Common myeloid progenitor, CD34-positive (primary cell): ENCODE measurements at regions not wholly inside any gene's neighbourhood (a gene's known extent, or its start where the extent isn't known, plus 50 kb on each side); places are given as distances from the start of the nearest gene placed in this dataset.

Experiments
- CTCF ChIA-PET: fragments of 350-600 bp; sonication (Branson Sonifier 250); formaldehyde crosslinking; loops from one replicate; lab custom pipeline; 2021; ENCODE audit warnings: antibody characterized with exemption; lab: Charles Lee
- POLR2A ChIA-PET: fragments of 350-600 bp; sonication (Branson Sonifier 250); formaldehyde crosslinking; loops from one replicate; lab custom pipeline; 2021; ENCODE audit warnings: antibody characterized with exemption; lab: Charles Lee
- DNase-seq, 3 donors: peaks; one replicate each; pipeline versions ENCODE4 v3.0.0 to v3.0.0-alpha.2; 2013
- H3K27ac ChIP-seq, 2 experiments: 1 replicate in 1 of 2; 2 replicates in 1 of 2; pipeline ENCODE4 v1.7.0; 2013; ENCODE audit warnings: inconsistent platforms in 2 of 2, low read length in 2 of 2, mild to moderate bottlenecking in 2 of 2, low read depth in 1 of 2, moderate library complexity in 1 of 2; ENCODE audit not compliant: severe bottlenecking in 2 of 2, insufficient read depth in 1 of 2, poor library complexity in 1 of 2
- H3K27me3 ChIP-seq, 5 experiments: replicated peaks in 2 of 5; 1 replicate in 3 of 5; 2 replicates in 2 of 5; pipeline versions ENCODE4 v1.6.1 to v1.7.0; 2013; ENCODE audit warnings: low read length in 4 of 5, mild to moderate bottlenecking in 2 of 5, moderate library complexity in 2 of 5, inconsistent platforms in 1 of 5; ENCODE audit not compliant: insufficient read depth in 5 of 5, control insufficient read depth in 4 of 5
- H3K36me3 ChIP-seq, 4 experiments: 1 replicate in 2 of 4; 2 replicates in 2 of 4; pipeline versions ENCODE4 v1.6.1 to v1.7.0; 2013; ENCODE audit warnings: low read length in 3 of 4, control low read depth in 1 of 4, mild to moderate bottlenecking in 1 of 4; ENCODE audit not compliant: control insufficient read depth in 4 of 4, insufficient read depth in 4 of 4
- H3K4me1 ChIP-seq, 4 experiments: 1 replicate in 3 of 4; 2 replicates in 1 of 4; pipeline versions ENCODE4 v1.6.1 to v1.7.1; 2013; ENCODE audit warnings: low read length in 3 of 4, mild to moderate bottlenecking in 3 of 4, control low read depth in 1 of 4, inconsistent platforms in 1 of 4, moderate library complexity in 1 of 4; ENCODE audit not compliant: control insufficient read depth in 4 of 4, insufficient read depth in 4 of 4; ENCODE audit errors: control extremely low read depth in 1 of 4
- H3K4me3 ChIP-seq, 7 experiments: 1 replicate in 4 of 7; 2 replicates in 3 of 7; pipeline versions ENCODE4 v1.5.1 to v1.7.0; 2013; ENCODE audit warnings: mild to moderate bottlenecking in 7 of 7, low read length in 6 of 7, moderate library complexity in 6 of 7, inconsistent platforms in 2 of 7, low read depth in 2 of 7, control low read depth in 1 of 7; ENCODE audit not compliant: insufficient read depth in 4 of 7, control insufficient read depth in 1 of 7; ENCODE audit errors: extremely low read depth in 1 of 7
- H3K9me3 ChIP-seq, 5 experiments: 1 replicate in 4 of 5; 2 replicates in 1 of 5; pipeline versions ENCODE4 v1.6.1 to v1.7.1; 2013; ENCODE audit warnings: low read length in 4 of 5, mild to moderate bottlenecking in 2 of 5, inconsistent platforms in 1 of 5, low read depth in 1 of 5, moderate library complexity in 1 of 5; ENCODE audit not compliant: control insufficient read depth in 4 of 5, insufficient read depth in 2 of 5; ENCODE audit errors: control extremely low read depth in 1 of 5
- WGBS: methylation state at CpG from one replicate; pipeline ENCODE4 v1.1.5; 2013; ENCODE audit not compliant: insufficient coverage; 5-methylcytosine and 5-hydroxymethylcytosine counted together

DNA sequence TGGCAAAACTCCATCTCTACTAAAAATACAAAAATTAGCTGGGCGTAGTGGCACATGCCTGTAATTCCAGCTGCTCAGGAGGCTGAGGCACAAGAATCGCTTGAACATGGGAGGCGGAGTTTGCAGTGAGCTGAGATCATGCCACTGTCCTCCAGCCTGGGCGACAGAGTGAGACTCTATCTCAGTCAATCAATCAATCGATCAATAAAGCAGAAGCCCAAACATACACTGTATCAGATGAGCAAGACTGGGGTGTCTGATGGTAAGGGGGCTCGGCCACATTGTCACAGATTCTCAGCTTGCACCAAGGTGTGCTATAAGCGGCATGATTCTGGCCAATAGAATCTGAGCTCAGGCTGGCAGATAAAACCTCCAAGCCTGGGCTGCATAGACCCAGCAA is 261.1 kb downstream of the BUD13 start:
- Histone ChIP-seq H3K9me3 (no peaks in the 10 kb centered on the region), H3K27ac (no peak overlapping the region), H3K27me3 (peaks cover 0 to 19% (median 12%) of the 10 kb centered on the region in 5 experiments), H3K4me3 (no peak overlapping the region), H3K36me3 (no peaks in the 10 kb centered on the region), H3K4me1 (no peaks in the 10 kb centered on the region)
- CTCF ChIA-PET = interaction anchor here (0.9 to 3.9 kb wide), 3 partner anchors 12 to 180 kb away, joined by 4 to 18 read pairs (median 4); no protein-coding TSS in a partner anchor
- 97% methylated on average over 7 of the region's 7 CpGs for WGBS
- DNase-seq = no peak
- POLR2A ChIA-PET = no interaction called here

DNA sequence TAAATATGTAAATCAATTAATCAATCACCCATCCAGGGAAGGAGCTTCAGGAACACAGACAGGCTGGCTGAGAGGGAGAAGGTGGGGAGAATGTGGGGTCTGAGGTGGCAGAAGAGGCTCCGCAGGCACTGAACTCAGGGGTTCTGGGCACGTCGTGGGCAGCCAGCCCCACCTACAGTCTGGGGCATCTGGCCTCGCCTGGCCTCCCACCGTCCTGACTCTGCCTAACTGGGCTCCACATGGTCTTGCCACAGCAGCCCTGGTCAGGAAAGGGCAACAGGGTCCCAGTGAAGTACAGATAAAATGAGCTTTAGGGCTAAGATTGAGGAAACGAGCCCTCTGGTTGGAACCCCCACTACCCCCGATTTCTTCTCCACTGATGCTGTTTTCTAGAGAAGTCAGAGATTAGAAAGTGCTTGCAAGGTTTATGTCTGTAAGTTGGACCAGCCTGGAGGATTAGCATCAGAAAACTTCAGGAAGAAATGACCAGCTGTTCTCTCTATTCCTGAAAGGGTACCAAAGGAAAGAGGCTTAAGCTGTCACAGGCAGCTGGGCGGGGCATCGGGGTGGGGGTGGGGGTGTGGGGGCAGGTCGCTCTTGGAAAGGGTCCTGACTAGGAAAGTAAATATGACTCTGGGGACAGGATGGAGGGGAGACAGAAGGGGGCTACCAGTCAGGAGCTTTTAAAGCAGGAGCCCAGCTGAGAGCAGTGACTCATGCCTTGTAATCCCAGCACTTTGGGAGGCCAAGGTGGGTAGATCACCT is 261.7 kb downstream of the BUD13 start:
- ChIA-PET POLR2A (no interaction called here), CTCF (interaction anchor here (0.9 to 3.9 kb wide), 3 partner anchors 12 to 181 kb away, joined by 4 to 18 read pairs (median 4); no protein-coding TSS in a partner anchor)
- Histone ChIP-seq H3K4me3 (no peak overlapping the region), H3K36me3 (no peaks in the 10 kb centered on the region), H3K4me1 (no peaks in the 10 kb centered on the region), H3K27me3 (peaks cover 0 to 24% (median 12%) of the 10 kb centered on the region in 5 experiments), H3K9me3 (no peaks in the 10 kb centered on the region), H3K27ac (no peak overlapping the region)
- DNase-seq = no peak
- 72% methylated on average over 5 of the region's 10 CpGs for whole genome bisulfite sequencing

DNA sequence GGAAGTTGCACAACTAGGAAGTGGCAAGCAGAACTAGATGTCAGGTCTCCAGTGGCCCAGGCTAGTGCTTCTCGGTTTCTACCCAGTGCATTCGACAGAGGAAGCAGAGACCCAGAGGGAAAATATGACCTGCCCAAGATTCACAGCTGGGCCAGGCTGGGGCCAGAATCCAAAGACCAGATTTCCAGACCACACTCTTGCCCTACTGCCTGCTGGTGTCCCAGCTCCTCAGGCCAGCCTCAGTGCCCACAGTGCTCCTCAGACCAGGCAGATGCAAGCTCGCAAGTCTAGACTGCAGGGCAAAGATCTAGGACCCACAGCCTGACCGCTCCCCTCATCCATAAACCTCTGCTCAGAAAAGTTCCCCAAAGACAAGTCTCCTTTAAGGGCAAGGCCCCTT is 262.6 kb downstream of the BUD13 start:
- 79% methylated on average over 4 of the region's 4 CpGs for WGBS
- CTCF ChIA-PET = interaction anchor here (0.6 to 3.9 kb wide), 3 partner anchors 8 to 305 kb away, joined by 3 to 18 read pairs (median 3); no protein-coding TSS in a partner anchor
- no peak for DNase-seq
- no peak overlapping the region for H3K27ac ChIP-seq
- no peak overlapping the region for H3K4me3 ChIP-seq
- no peaks in the 10 kb centered on the region for H3K4me1 ChIP-seq
- POLR2A ChIA-PET = no interaction called here
- peaks cover 0 to 32% (median 9%) of the 10 kb centered on the region in 5 experiments for H3K27me3 ChIP-seq
- H3K9me3 ChIP-seq = no peaks in the 10 kb centered on the region
- H3K36me3 ChIP-seq = no peaks in the 10 kb centered on the region

DNA sequence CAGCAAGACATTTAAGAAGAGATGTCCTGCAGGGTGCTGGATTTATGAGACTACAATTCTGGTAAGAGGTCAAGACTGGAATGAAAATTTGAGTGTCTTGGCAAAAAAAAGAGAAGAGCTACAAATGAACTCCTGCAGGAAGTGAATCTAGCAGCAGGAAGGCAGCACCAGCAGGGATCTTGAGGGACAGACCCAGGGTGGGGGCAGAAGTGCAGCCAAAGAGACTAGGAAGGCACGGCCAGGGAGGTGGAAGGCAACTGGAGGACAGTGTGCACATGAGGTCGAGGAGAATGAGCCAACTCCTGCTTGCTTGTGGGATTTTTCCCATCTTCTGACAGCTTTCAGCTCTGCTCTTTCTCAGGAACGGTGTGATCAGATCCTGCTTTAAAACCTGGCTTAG is 263.2 kb downstream of the BUD13 start:
- peaks cover 0 to 38% (median 10%) of the 10 kb centered on the region in 5 experiments for H3K27me3 ChIP-seq
- H3K4me3 ChIP-seq = no peak overlapping the region
- WGBS = 76% methylated on average over 3 of the region's 3 CpGs
- no peaks in the 10 kb centered on the region for H3K9me3 ChIP-seq
- no peaks in the 10 kb centered on the region for H3K4me1 ChIP-seq
- ChIA-PET POLR2A (no interaction called here), CTCF (interaction anchor here (1.1 kb wide), 1 partner anchor 9 kb away, joined by 3 read pairs; no protein-coding TSS in a partner anchor)
- DNase-seq = no peak
- H3K36me3 ChIP-seq = no peaks in the 10 kb centered on the region
- H3K27ac ChIP-seq = no peak overlapping the region

DNA sequence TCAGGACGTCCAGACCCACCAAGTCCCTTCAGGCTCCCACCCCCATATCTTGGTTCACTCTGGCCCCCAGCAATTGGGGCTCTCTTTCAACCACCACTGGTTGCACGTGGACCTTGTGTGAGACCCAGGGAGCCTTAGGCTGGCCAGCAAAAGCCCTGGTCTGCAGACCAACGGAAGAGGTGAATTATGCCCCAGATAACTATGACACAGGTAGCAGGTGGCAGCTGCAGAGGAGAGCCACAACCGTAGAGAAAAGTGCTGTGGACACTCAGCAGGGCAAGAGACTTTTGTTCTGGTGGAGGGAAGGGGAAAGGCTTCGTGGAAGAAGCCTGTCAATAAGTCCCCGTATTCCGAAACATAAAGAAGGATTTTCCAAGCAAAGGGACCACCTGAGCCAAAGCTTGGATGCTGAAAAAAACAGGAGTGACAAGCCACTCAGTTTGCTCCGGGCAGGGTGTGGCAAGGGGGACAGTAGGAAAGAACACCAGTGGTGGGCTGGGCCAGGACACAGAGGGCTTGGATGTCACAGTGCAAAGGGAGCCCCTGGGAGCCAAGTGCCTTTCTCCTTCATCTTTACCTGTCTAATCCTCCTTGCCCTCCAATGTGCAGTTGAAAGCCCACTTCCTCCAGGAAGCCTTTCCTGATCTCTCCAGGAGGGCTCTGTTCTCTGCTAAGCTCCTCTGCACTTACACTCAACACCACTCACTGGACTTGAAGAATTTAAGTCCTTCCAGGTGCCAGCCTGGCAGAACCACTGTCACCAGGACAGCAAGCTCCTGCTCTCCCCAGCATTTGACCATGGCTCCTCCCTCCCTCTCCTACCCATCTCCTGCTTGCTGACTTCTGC is 264.7 kb downstream of the BUD13 start:
- H3K36me3 ChIP-seq = no peaks in the 10 kb centered on the region
- POLR2A ChIA-PET = no interaction called here
- no peak for DNase-seq
- no peak overlapping the region for H3K27ac ChIP-seq
- H3K4me3 ChIP-seq = no peak overlapping the region
- 83% methylated on average over 7 of the region's 8 CpGs for WGBS
- no peaks in the 10 kb centered on the region for H3K9me3 ChIP-seq
- peaks cover 0 to 53% (median 14%) of the 10 kb centered on the region in 5 experiments for H3K27me3 ChIP-seq
- CTCF ChIA-PET = no interaction called here
- no peaks in the 10 kb centered on the region for H3K4me1 ChIP-seq

DNA sequence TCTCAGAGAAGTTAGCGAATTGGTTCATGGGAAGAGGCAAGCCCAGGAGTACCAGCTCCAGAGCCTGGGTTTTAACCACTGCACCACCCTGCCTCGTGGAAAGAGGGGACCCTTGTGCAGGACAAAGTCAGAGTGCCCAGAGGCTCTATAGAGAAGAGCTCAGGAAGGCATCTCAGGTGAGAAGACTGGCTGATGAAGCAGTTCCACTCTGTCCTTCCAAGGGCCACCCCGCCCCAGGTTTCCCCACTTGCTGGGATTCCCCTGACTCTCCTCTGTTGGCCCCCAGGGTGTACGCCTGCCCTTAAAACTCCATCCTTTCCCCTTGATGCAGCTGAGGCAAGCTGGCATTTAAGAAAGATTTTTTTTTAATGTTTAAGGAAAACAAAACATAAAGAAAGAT is 265.8 kb downstream of the BUD13 start:
- WGBS = 96% methylated on average over 3 of the region's 4 CpGs
- ChIA-PET POLR2A (no interaction called here), CTCF (no interaction called here)
- Histone ChIP-seq H3K4me3 (no peak overlapping the region), H3K4me1 (no peaks in the 10 kb centered on the region), H3K9me3 (no peaks in the 10 kb centered on the region), H3K27me3 (peaks cover 0 to 64% (median 16%) of the 10 kb centered on the region in 5 experiments), H3K27ac (no peak overlapping the region), H3K36me3 (no peaks in the 10 kb centered on the region)
- DNase-seq = no peak
